Left ventricle myocardium inferior (tissue), 1 donor: ENCODE measurements at regions not wholly inside any gene's neighbourhood (a gene's known extent, or its start where the extent isn't known, plus 50 kb on each side); places are given as distances from the start of the nearest gene placed in this dataset.
A peak's percentile ranks its signal among the peaks of the same experiment; 100 is the strongest.

ENCODE experiments used
- DNase-seq: peaks from one replicate; pipeline ENCODE4 v3.0.0-alpha.2; 2020
- H3K27ac ChIP-seq: fragments of 200-600 bp; replicated peaks from 2 replicates; pipeline ENCODE4 v1.8.0; 2021
- H3K27me3 ChIP-seq: fragments of 200-600 bp; 2 replicates; pipeline ENCODE4 v1.8.0; 2021; ENCODE audit warnings: low read depth
- H3K36me3 ChIP-seq: fragments of 200-600 bp; 2 replicates; pipeline ENCODE4 v1.8.0; 2021
- H3K4me1 ChIP-seq: fragments of 200-600 bp; 2 replicates; pipeline ENCODE4 v1.8.0; 2021
- H3K4me3 ChIP-seq: fragments of 200-600 bp; 2 replicates; pipeline ENCODE4 v1.8.0; 2021; ENCODE audit warnings: mild to moderate bottlenecking, moderate library complexity
- H3K9me3 ChIP-seq: fragments of 200-600 bp; replicated peaks from 2 replicates; pipeline ENCODE4 v1.8.0; 2021
- intact Hi-C: fragments of 100-400 bp; cut with micrococcal nuclease; formaldehyde crosslinking; loops from one replicate; pipeline ENCODE4 v1.11.0; 2022
- TF ChIP-seq, protein P1 (sequence below): fragments of 200-600 bp; IDR thresholded peaks from 2 replicates; pipeline ENCODE4 v1.8.0; 2021; ENCODE audit warnings: antibody characterized with exemption, mild to moderate bottlenecking, borderline replicate concordance
- donor health status: DM: no; HTN: yes; CAD: no; lungs with severe emphysema.

DNA sequence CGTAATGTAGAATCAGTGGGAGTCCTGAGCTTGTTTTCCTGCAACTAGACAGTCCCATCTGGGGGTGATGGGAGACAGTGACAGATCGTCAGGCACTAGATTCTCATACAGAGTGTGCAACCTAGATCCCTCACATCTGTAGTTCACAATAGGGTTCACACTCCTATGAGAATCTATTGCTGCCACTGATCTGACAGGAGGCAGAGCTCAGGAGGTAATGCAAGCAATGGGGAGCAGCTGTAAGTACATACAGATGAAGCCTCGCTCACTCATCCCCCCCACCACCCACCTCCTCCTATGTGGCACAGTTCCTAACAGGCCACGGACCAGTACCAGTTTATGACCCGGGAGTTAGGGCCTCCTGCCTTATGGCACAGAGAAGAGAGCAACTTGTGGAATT is 116.2 kb upstream of the PIK3R1 start:
- DNase-seq = no peak
- intact Hi-C loops = no loop called here
- no peak overlapping the region for H3K4me3 ChIP-seq
- no peaks in the 10 kb centered on the region for H3K4me1 ChIP-seq
- TF ChIP-seq, protein P1, sequence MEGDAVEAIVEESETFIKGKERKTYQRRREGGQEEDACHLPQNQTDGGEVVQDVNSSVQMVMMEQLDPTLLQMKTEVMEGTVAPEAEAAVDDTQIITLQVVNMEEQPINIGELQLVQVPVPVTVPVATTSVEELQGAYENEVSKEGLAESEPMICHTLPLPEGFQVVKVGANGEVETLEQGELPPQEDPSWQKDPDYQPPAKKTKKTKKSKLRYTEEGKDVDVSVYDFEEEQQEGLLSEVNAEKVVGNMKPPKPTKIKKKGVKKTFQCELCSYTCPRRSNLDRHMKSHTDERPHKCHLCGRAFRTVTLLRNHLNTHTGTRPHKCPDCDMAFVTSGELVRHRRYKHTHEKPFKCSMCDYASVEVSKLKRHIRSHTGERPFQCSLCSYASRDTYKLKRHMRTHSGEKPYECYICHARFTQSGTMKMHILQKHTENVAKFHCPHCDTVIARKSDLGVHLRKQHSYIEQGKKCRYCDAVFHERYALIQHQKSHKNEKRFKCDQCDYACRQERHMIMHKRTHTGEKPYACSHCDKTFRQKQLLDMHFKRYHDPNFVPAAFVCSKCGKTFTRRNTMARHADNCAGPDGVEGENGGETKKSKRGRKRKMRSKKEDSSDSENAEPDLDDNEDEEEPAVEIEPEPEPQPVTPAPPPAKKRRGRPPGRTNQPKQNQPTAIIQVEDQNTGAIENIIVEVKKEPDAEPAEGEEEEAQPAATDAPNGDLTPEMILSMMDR = no peak
- H3K9me3 ChIP-seq = peaks cover 10% of the 10 kb centered on the region
- H3K27ac ChIP-seq = no peak overlapping the region
- no peaks in the 10 kb centered on the region for H3K36me3 ChIP-seq
- H3K27me3 ChIP-seq = no peaks in the 10 kb centered on the region

DNA sequence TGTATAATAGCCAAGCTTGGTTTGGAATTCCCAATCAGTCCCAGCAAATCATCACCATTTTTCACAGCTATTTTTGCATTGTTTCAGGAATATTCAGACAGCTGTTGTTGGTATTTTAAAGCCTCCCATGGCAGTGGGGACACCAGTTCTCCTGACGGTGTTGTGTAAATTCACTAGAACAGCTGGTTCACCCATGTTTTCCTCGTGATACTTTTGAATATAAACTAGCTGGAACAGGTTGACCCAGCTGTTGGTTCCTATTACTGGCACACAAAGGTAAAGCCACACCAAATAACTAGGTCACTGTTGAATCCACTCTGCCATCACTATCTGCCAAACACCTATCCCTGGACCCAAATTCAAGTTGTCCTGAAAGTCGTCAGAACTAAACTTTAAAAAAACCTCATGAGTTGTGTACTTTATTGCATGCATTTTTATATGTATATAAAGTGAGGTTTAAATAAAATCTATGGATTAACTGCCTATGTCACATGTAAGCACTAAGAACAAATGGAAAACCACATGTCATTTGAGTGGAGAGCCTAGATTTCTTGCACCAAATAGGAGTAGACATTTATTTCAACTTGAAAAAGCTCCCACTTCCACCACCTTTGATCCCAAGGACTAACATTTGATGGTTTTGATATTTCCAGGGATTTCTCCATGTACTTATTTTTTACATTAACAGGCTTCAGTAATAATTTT is 121.9 kb upstream of the PIK3R1 start:
- H3K4me3 ChIP-seq = no peak overlapping the region
- no peaks in the 10 kb centered on the region for H3K27me3 ChIP-seq
- H3K36me3 ChIP-seq = no peaks in the 10 kb centered on the region
- peaks cover 5% of the 10 kb centered on the region for H3K4me1 ChIP-seq
- TF ChIP-seq, protein P1 = no peak
- peaks cover 9% of the 10 kb centered on the region for H3K9me3 ChIP-seq
- no peak overlapping the region for H3K27ac ChIP-seq
- intact Hi-C loops = no loop called here
- DNase-seq = no peak

DNA sequence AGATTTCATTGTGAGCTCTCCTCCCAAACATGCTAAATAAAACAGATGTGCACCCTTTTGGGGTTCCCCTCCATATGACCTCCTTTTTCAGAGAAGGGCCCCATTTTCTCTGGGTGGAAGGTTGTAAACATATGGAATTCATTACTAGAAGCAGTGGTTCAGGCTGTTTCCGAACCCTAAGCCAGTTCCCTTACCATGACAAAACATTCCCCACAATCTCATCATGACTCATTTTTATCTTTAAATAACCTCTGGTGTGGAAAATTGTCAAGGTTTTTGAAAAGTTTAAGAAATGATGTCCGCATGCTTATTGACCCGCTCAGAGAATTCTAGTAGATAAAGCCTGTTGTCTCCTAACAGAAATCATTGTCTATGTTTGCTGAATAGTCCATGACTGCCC is 127.3 kb upstream of the PIK3R1 start:
- intact Hi-C loops = no loop called here
- peak overlapping the region; percentile 27 for H3K27ac ChIP-seq

DNA sequence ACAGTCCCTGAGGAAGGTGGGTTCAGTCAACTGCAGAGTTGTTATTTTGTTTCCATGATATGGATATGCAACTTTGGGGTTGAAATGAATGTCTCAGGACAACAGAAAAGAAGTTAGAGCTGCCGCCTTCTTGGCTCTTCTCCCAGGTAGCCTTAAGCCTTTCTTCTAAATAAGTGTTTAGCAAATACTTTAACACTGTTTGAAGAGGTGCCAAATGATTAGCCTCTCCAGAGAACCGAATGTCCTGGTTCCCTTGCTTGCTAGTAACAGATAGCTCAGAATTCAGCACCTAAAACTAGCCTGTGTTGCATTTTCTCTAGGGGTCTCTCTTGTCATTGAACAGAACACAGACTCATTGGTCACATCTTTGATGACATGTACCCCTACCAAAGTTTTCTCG is 127.7 kb upstream of the PIK3R1 start:
- no peaks in the 10 kb centered on the region for H3K27me3 ChIP-seq
- H3K9me3 ChIP-seq = peaks cover 9% of the 10 kb centered on the region
- H3K4me3 ChIP-seq = no peak overlapping the region
- H3K27ac ChIP-seq = peak overlapping the region; percentile 27
- peaks cover 24% of the 10 kb centered on the region for H3K4me1 ChIP-seq
- no peak for DNase-seq
- no peaks in the 10 kb centered on the region for H3K36me3 ChIP-seq
- TF ChIP-seq, protein P1 = no peak
- intact Hi-C loops = no loop called here

More for the DNA sequence above, 127.3 kb upstream of the PIK3R1 start:
- H3K36me3 ChIP-seq = no peaks in the 10 kb centered on the region
- no peak overlapping the region for H3K4me3 ChIP-seq
- TF ChIP-seq, protein P1 = no peak
- H3K4me1 ChIP-seq = peaks cover 24% of the 10 kb centered on the region
- no peaks in the 10 kb centered on the region for H3K27me3 ChIP-seq
- peaks cover 9% of the 10 kb centered on the region for H3K9me3 ChIP-seq
- DNase-seq = no peak

DNA sequence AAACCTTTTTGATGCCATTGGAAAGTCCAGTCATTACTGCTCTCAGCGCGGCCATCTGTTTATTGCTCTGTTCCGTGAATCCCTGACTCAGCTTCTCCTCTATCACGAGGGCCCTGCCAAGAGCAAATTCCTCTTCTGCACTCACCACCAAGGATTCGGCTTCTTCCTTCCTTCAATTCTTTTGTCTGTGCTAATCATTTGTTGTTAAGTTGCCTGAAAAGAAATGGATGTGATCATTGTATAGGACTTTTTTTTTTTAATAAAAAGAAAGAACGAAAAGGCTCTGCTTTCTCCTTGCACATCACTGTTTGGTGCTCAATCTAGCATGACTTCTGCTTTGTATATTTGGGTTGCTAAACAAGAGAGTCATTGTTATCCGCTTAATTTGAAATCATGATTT is 128.7 kb upstream of the PIK3R1 start:
- no peak overlapping the region for H3K4me3 ChIP-seq
- TF ChIP-seq, protein P1 = no peak
- H3K4me1 ChIP-seq = peaks cover 24% of the 10 kb centered on the region
- H3K27ac ChIP-seq = peak overlapping the region; percentile 36
- peaks cover 9% of the 10 kb centered on the region for H3K9me3 ChIP-seq
- peak; percentile 18 for DNase-seq
- no peaks in the 10 kb centered on the region for H3K36me3 ChIP-seq
- no peaks in the 10 kb centered on the region for H3K27me3 ChIP-seq
- intact Hi-C loops = no loop called here
